Stimulated activated CD4-positive, alpha-beta T cell treated with anti-CD3 and anti-CD28 coated beads, Interleukin-1b, Interleukin-23, amount 100 ng/mL, for 4 hours (primary cell): ENCODE measurements at regions not wholly inside any gene's neighbourhood (a gene's known extent, or its start where the extent isn't known, plus 50 kb on each side); places are given as distances from the start of the nearest gene placed in this dataset.

ENCODE experiments used
- DNase-seq, 2 donors: peaks; one replicate each; pipeline ENCODE4 v3.0.0-alpha.2; 2020; ENCODE audit warnings: low read depth in 2 of 2

GRCh38 chr3:82940124-82940523 is 1178.7 kb upstream of the GBE1 start:
- DNase-seq = no peak

- no peak for DNase-seq
Observed at GRCh38 chr3:82939491-82940097, 1178.1 kb upstream of the GBE1 start.

GRCh38 chr3:82938821-82939328 is 1177.4 kb upstream of the GBE1 start:
- no peak for DNase-seq

GRCh38 chr3:82927309-82928253 is 1166.1 kb upstream of the GBE1 start:
- DNase-seq = no peak

- DNase-seq = no peak
Observed at GRCh38 chr3:82891028-82891427, 1129.6 kb upstream of the GBE1 start.

GRCh38 chr3:82883072-82883471 is 1121.6 kb upstream of the GBE1 start:
- DNase-seq = no peak

- no peak for DNase-seq
Observed at GRCh38 chr3:82875401-82875800, 1114.0 kb upstream of the GBE1 start.

- no peak for DNase-seq
Observed at GRCh38 chr3:82839871-82840270, 1078.4 kb upstream of the GBE1 start.

- no peak for DNase-seq
Observed at GRCh38 chr3:82834098-82834497, 1072.7 kb upstream of the GBE1 start.

- no peak for DNase-seq
Observed at GRCh38 chr3:82824491-82824890, 1063.0 kb upstream of the GBE1 start.

GRCh38 chr3:82816086-82816485 is 1054.6 kb upstream of the GBE1 start:
- no peak for DNase-seq

- no peak for DNase-seq
Observed at GRCh38 chr3:82815417-82816058, 1054.1 kb upstream of the GBE1 start.

GRCh38 chr3:82814660-82815059 is 1053.2 kb upstream of the GBE1 start:
- DNase-seq = no peak

GRCh38 chr3:82807781-82808180 is 1046.3 kb upstream of the GBE1 start:
- DNase-seq = no peak

GRCh38 chr3:82802501-82802900 is 1041.1 kb upstream of the GBE1 start:
- DNase-seq = no peak

GRCh38 chr3:82800248-82800647 is 1038.8 kb upstream of the GBE1 start:
- no peak for DNase-seq

- no peak for DNase-seq
Observed at GRCh38 chr3:82796765-82797164, 1035.3 kb upstream of the GBE1 start.

- DNase-seq = no peak
Observed at GRCh38 chr3:82791241-82791640, 1029.8 kb upstream of the GBE1 start.

GRCh38 chr3:82790307-82791097 is 1029.1 kb upstream of the GBE1 start:
- no peak for DNase-seq

GRCh38 chr3:82783194-82783593 is 1021.7 kb upstream of the GBE1 start:
- DNase-seq = no peak

GRCh38 chr3:82773207-82773606 is 1011.8 kb upstream of the GBE1 start:
- no peak for DNase-seq

- no peak for DNase-seq
Observed at GRCh38 chr3:82764521-82764920, 1003.1 kb upstream of the GBE1 start.
